GM18511 (cell line): ENCODE measurements at regions not wholly inside any gene's neighbourhood (a gene's known extent, or its start where the extent isn't known, plus 50 kb on each side); places are given as distances from the start of the nearest gene placed in this dataset.
"Not testable (repeated sequence)": the region's sequence is repeated elsewhere in the genome, so short reads cannot be mapped to it uniquely, and the experiment has no call there.

Source experiments
- ATAC-seq: cut with Tn5 transposase; IDR thresholded peaks from one replicate; pipeline ENCODE4 v1.9.1; 2021; ENCODE audit warnings: mild to moderate bottlenecking, moderate library complexity; ENCODE audit not compliant: unreplicated experiment

- no peak for ATAC-seq
These were observed 427.1 kb downstream of the RPS29 start for GRCh38 chr14:49159081-49159480.

GRCh38 chr14:49139593-49139992 is 446.6 kb downstream of the RPS29 start:
- no peak for ATAC-seq

GRCh38 chr14:49134940-49135339 is 451.2 kb downstream of the RPS29 start:
- ATAC-seq, result no peak

GRCh38 chr14:49121246-49121645 is 464.9 kb downstream of the RPS29 start:
- no peak for ATAC-seq

- ATAC-seq, result no peak
These were observed 471.9 kb downstream of the RPS29 start for GRCh38 chr14:49114161-49114893.

GRCh38 chr14:49106741-49107667 is 479.2 kb downstream of the RPS29 start:
- ATAC-seq, result no peak

- no peak for ATAC-seq
These were observed 480.2 kb downstream of the RPS29 start for GRCh38 chr14:49105956-49106355.

GRCh38 chr14:49105512-49105911 is 480.7 kb downstream of the RPS29 start:
- ATAC-seq, result no peak

- no peak for ATAC-seq
These were observed 493.8 kb downstream of the RPS29 start for GRCh38 chr14:49092345-49092744.

- ATAC-seq, result no peak
These were observed 497.1 kb downstream of the RPS29 start for GRCh38 chr14:49089107-49089506.

GRCh38 chr14:49073292-49073691 is 512.9 kb downstream of the RPS29 start:
- ATAC-seq, result not testable (repeated sequence)

GRCh38 chr14:49058511-49058910 is 527.7 kb downstream of the RPS29 start:
- no peak for ATAC-seq

GRCh38 chr14:49057838-49058510 is 528.2 kb downstream of the RPS29 start:
- no peak for ATAC-seq

GRCh38 chr14:49056021-49056420 is 530.2 kb downstream of the RPS29 start:
- no peak for ATAC-seq

GRCh38 chr14:49052521-49052920 is 533.7 kb downstream of the RPS29 start:
- no peak for ATAC-seq

GRCh38 chr14:49051328-49052060 is 534.7 kb downstream of the RPS29 start:
- ATAC-seq, result no peak

GRCh38 chr14:49050822-49051221 is 535.4 kb downstream of the RPS29 start:
- ATAC-seq, result no peak

- no peak for ATAC-seq
These were observed 536.5 kb downstream of the RPS29 start for GRCh38 chr14:49049711-49050110.

GRCh38 chr14:49044981-49045380 is 541.2 kb downstream of the RPS29 start:
- no peak for ATAC-seq

- no peak for ATAC-seq
These were observed 549.1 kb downstream of the RPS29 start for GRCh38 chr14:49036984-49037516.
